A549 (cell line): ENCODE measurements at regions not wholly inside any gene's neighbourhood (a gene's known extent, or its start where the extent isn't known, plus 50 kb on each side); places are given as distances from the start of the nearest gene placed in this dataset.

ENCODE experiments used
- ATAC-seq, 2 experiments: fragments of 200-7000 bp in 1 of 2; fragments of >200 bp in 1 of 2; cut with Nextera tagmentation in 1 of 2; cut with Tn5 transposase in 1 of 2; 3 replicates each; pipeline versions ENCODE4 v1.8.0 to v1.9.1; 2018 to 2020; ENCODE audit warnings: mild to moderate bottlenecking in 1 of 2, moderate library complexity in 1 of 2
- CTCF ChIA-PET: fragments of 300-600 bp; sonication (Branson Sonifier 250); formaldehyde crosslinking; extraction: SDS; loops from one replicate; lab custom pipeline; 2021; ENCODE audit warnings: antibody characterized with exemption, inconsistent platforms; lab: Yijun Ruan, JAX
- POLR2A ChIA-PET: fragments of 350-600 bp; formaldehyde crosslinking; extraction: SDS; loops from one replicate; lab custom pipeline; 2021; ENCODE audit warnings: antibody characterized with exemption, inconsistent platforms; lab: Yijun Ruan, JAX
- DNase-seq, 2 experiments: peaks; one replicate each; pipeline versions ENCODE4 v3.0.0 to v3.0.0-alpha.2; 2011 to 2016; ENCODE audit warnings: low read depth in 1 of 2, low spot score in 1 of 2
- FAIRE-seq: peaks from 2 replicates; lab custom pipeline; 2011; peaks lifted over from hg19 to GRCh38; lab: Jason Lieb, UNC
- H3K27ac ChIP-seq, 2 experiments: fragments of >200 bp; sonication (Bioruptor Twin); formaldehyde crosslinking; 3 replicates each; pipeline ENCODE4 v1.5.1; 2016 to 2017
- H3K4me1 ChIP-seq: fragments of >200 bp; sonication (Bioruptor Twin); formaldehyde crosslinking; 3 replicates; pipeline ENCODE4 v1.6.1; 2016
- H3K4me2 ChIP-seq: fragments of >200 bp; sonication (Bioruptor Twin); formaldehyde crosslinking; 3 replicates; pipeline ENCODE4 v1.6.1; 2016
- H3K4me3 ChIP-seq: fragments of >200 bp; sonication (Bioruptor Twin); formaldehyde crosslinking; 3 replicates; pipeline ENCODE4 v1.5.1; 2016
- H3K9me3 ChIP-seq: fragments of >200 bp; sonication (Bioruptor Twin); formaldehyde crosslinking; 3 replicates; pipeline ENCODE4 v1.6.1; 2016
- CEBPB ChIP-seq, 2 experiments: fragments of >200 bp in 1 of 2; sonication (Bioruptor Twin) in 1 of 2; formaldehyde crosslinking in 1 of 2; IDR thresholded peaks; 2 replicates each; pipeline ENCODE4 v1.6.1; 2012 to 2016
- CHD2 ChIP-seq: fragments of 150-350 bp; IDR thresholded peaks from 2 replicates; pipeline ENCODE4 v1.6.1; 2014; ENCODE audit warnings: low read length; ENCODE audit not compliant: partially characterized antibody
- EHMT2 ChIP-seq: fragments of 200-600 bp; sonication (generic); IDR thresholded peaks from 2 replicates; pipeline ENCODE4 v1.6.1; 2016; ENCODE audit warnings: antibody characterized with exemption, low read depth, mild to moderate bottlenecking, moderate library complexity
- ESRRA ChIP-seq: fragments of 150-350 bp; IDR thresholded peaks from 2 replicates; pipeline ENCODE4 v1.6.1; 2014; ENCODE audit warnings: mild to moderate bottlenecking, low read length, borderline replicate concordance
- FOSL2 ChIP-seq, 2 experiments: fragments of 450-650 bp in 1 of 2; fragments of >200 bp in 1 of 2; sonication (Bioruptor Twin) in 1 of 2; formaldehyde crosslinking; IDR thresholded peaks; 2 replicates each; pipeline versions ENCODE4 v1.5.0 to v1.6.1; 2016 to 2020; ENCODE audit warnings: mild to moderate bottlenecking in 1 of 2, moderate library complexity in 1 of 2
- HDAC2 ChIP-seq: fragments of 200-600 bp; sonication (generic); IDR thresholded peaks from 2 replicates; pipeline ENCODE4 v1.6.1; 2016
- HEYL ChIP-seq: fragments of 250-450 bp; sonication (Bioruptor Pico); IDR thresholded peaks from 2 replicates; pipeline ENCODE4 v1.8.0; 2021; ENCODE audit warnings: mild to moderate bottlenecking, moderate library complexity
- HOXA7 ChIP-seq: fragments of 250-450 bp; sonication (Bioruptor Pico); IDR thresholded peaks from 2 replicates; pipeline ENCODE4 v1.5.0; 2020; ENCODE audit warnings: mild to moderate bottlenecking, moderate library complexity
- JUNB ChIP-seq: fragments of >200 bp; sonication (Bioruptor Twin); formaldehyde crosslinking; IDR thresholded peaks from 2 replicates; pipeline ENCODE4 v1.6.1; 2016
- POLR2A ChIP-seq: IDR thresholded peaks from 2 replicates; pipeline ENCODE4 v1.6.1; 2012; ENCODE audit warnings: mild to moderate bottlenecking, low read length
- RAD21 ChIP-seq, 2 experiments: fragments of >200 bp in 1 of 2; sonication (Bioruptor Twin) in 1 of 2; formaldehyde crosslinking in 1 of 2; IDR thresholded peaks in 1 of 2; conservative IDR thresholded peaks in 1 of 2; 2 replicates in 1 of 2; 3 replicates in 1 of 2; pipeline ENCODE4 v1.6.1; 2012 to 2018; ENCODE audit warnings: inconsistent platforms in 1 of 2
- RCOR1 ChIP-seq: fragments of 150-350 bp; IDR thresholded peaks from 2 replicates; pipeline ENCODE4 v1.6.1; 2014; ENCODE audit warnings: antibody characterized with exemption, low read length, low read depth
- RFX5 ChIP-seq: fragments of 450-650 bp; IDR thresholded peaks from 2 replicates; pipeline ENCODE4 v1.7.1; 2014; ENCODE audit warnings: antibody characterized with exemption, mild to moderate bottlenecking, moderate library complexity
- TFCP2L1 ChIP-seq: fragments of 250-450 bp; sonication (Bioruptor Pico); IDR thresholded peaks from 2 replicates; pipeline ENCODE4 v1.5.0; 2021; ENCODE audit warnings: mild to moderate bottlenecking
- TP53 ChIP-seq: fragments of 250-450 bp; sonication (Bioruptor Pico); IDR thresholded peaks from 2 replicates; pipeline ENCODE4 v1.5.0; 2021; ENCODE audit warnings: mild to moderate bottlenecking, moderate library complexity
- WGBS: methylation state at CpG from one replicate; pipeline ENCODE4 v1.1.6; 2017; ENCODE audit errors: missing lambda C conversion rate; 5-methylcytosine and 5-hydroxymethylcytosine counted together
- TF ChIP-seq, protein P1 (sequence below): fragments of >200 bp; sonication (Bioruptor Twin); formaldehyde crosslinking; IDR thresholded peaks from 3 replicates; pipeline ENCODE4 v1.5.1; 2016
- TF ChIP-seq, protein P2 (sequence below): fragments of >200 bp; sonication (Bioruptor Twin); formaldehyde crosslinking; IDR thresholded peaks from 3 replicates; pipeline ENCODE4 v1.6.1; 2016

DNA sequence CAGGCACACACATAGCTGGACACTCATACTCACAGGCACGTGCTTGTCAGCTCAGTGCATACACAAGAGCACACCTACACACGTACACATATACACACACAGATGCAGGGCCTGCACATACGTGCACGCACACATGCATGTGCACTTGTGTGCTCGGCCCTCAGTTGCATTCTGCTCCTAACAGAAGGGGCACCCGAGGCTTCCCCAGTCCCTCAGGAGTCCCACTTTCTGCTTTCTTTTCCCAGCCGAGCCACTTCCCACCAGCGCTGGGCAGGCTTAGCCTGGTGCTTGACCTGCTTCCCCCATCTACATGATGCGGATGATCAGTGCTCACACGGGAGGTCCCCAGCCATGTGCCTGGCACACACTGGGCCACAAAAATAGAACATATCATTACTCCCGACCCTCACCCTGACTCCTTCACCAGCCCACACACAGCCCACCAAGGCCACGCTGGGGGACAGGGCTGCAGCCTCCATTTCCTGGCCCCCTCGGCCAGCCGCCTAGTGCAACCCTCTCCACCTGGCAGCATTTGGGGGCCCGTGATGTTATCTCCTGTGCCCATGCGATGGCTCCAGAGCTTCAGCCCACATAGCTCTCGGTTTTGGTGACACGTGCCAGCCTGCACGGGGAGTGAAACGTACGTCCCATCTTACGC lies 125.2 kb upstream of the SPACA7 start:
- 27% methylated on average over 11 of the region's 22 CpGs for WGBS
- H3K4me3 ChIP-seq: no peak overlapping the region
- no peak for DNase-seq
- H3K9me3 ChIP-seq: no peaks in the 10 kb centered on the region
- TF ChIP-seq CEBPB (IDR thresholded peaks at IDR 0.05): no peak
- no peak for TF ChIP-seq CHD2
- TF ChIP-seq TP53 (CRISPR knock-in tag): no peak
- TF ChIP-seq HOXA7 (CRISPR knock-in tag): no peak
- TF ChIP-seq, all 56 proteins: peak for 0
- ChIA-PET POLR2A (no interaction called here), CTCF (no interaction called here)
- ATAC-seq (no peak), FAIRE-seq (no peak)
- no peak overlapping the region for H3K27ac ChIP-seq
- H3K4me2 ChIP-seq: no peak overlapping the region
- H3K4me1 ChIP-seq: no peaks in the 10 kb centered on the region

DNA sequence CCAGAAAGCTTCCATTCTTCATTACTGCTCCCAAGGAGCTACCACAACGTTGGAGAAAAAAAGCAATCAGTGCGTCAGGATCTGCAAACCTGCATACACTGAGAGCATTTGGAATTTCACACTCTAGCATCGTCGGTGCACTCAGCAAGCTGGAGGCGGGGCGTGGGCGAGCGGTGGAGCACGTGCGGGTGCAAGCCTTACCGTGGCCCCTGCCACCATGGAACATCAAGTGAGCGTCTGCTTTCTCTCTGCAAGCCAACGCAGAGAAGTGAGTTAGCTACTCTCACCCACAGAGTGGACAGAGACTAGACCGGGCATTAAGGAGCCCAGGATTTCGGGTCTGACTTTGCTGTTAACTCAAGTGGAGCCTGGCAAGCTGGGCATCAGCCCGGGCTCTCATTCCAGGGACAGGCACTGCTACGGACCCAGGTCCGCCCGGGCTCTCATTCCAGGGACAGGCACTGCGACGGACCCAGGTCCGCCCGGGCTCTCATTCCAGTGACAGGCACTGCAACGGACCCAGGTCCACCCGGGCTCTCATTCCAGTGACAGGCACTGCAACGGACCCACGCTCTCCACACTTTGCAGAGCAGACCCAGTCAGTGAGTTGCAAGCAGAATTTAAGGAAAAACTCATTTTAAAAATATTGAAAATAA lies 124.1 kb upstream of the SPACA7 start:
- TF ChIP-seq RCOR1: no peak
- 4% methylated on average over 8 of the region's 27 CpGs for WGBS
- Histone ChIP-seq H3K4me2 (no peak overlapping the region), H3K4me3 (no peak overlapping the region), H3K27ac (no peak overlapping the region), H3K9me3 (no peaks in the 10 kb centered on the region), H3K4me1 (no peaks in the 10 kb centered on the region)
- ATAC-seq: no peak
- FAIRE-seq: no peak
- ChIA-PET POLR2A (no interaction called here), CTCF (no interaction called here)
- DNase-seq: no peak

DNA sequence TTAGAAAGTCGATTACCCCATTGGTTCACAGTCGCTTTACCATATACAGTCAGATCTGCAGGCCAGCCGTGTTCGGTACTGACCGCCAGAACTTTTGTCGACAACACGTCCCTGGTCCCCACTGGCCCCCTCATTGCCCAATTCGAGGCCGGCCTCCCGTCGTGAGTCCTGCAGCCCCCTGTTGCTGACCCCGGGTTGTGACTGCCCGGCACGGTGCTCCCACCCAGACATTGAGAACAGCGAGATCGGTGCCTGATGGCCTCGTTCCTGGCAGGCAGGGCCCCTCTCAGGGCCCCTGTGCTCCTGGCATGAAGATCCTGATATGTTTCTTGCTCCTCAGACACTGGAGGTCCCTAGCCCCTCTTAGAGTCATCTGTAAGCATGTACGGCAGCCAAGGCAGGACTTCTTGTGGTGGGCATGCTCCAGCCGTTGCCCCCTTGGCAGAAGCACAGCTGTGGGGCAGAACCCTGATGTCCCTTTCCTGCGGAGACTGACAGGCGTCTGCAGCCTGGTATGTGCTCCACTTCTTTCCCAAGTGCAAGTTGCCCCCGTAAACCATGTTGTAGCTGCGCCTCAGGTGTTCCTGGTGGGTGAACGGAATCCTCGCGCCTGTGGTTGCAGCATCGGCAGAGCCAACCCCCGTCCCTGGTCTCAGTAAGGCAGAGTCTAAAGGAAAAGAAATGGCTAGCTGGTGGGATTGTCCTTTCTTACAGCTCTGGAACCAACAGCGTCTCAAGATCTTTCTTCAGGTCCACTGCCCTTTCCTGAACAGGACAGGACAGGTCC lies 123.2 kb upstream of the SPACA7 start:
- TF ChIP-seq POLR2A (no peak), TFCP2L1 (CRISPR knock-in tag) (no peak), RAD21 (conservative IDR thresholded peaks at IDR 0.05 in 1 of 2, IDR thresholded peaks at IDR 0.05 in 1 of 2) (no peak), HEYL (CRISPR knock-in tag) (no peak), HOXA7 (CRISPR knock-in tag) (no peak), FOSL2 (IDR thresholded peaks at IDR 0.05) (no peak), FOSL2 (CRISPR knock-in tag; IDR thresholded peaks at IDR 0.05) (no peak), TP53 (CRISPR knock-in tag) (no peak), ESRRA (no peak), JUNB (no peak), HDAC2 (no peak), RFX5 (no peak), EHMT2 (no peak)
- TF ChIP-seq, protein P1, sequence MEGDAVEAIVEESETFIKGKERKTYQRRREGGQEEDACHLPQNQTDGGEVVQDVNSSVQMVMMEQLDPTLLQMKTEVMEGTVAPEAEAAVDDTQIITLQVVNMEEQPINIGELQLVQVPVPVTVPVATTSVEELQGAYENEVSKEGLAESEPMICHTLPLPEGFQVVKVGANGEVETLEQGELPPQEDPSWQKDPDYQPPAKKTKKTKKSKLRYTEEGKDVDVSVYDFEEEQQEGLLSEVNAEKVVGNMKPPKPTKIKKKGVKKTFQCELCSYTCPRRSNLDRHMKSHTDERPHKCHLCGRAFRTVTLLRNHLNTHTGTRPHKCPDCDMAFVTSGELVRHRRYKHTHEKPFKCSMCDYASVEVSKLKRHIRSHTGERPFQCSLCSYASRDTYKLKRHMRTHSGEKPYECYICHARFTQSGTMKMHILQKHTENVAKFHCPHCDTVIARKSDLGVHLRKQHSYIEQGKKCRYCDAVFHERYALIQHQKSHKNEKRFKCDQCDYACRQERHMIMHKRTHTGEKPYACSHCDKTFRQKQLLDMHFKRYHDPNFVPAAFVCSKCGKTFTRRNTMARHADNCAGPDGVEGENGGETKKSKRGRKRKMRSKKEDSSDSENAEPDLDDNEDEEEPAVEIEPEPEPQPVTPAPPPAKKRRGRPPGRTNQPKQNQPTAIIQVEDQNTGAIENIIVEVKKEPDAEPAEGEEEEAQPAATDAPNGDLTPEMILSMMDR: no peak
- TF ChIP-seq, protein P2, sequence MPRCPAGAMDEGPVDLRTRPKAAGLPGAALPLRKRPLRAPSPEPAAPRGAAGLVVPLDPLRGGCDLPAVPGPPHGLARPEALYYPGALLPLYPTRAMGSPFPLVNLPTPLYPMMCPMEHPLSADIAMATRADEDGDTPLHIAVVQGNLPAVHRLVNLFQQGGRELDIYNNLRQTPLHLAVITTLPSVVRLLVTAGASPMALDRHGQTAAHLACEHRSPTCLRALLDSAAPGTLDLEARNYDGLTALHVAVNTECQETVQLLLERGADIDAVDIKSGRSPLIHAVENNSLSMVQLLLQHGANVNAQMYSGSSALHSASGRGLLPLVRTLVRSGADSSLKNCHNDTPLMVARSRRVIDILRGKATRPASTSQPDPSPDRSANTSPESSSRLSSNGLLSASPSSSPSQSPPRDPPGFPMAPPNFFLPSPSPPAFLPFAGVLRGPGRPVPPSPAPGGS: no peak
- Histone ChIP-seq H3K27ac (no peak overlapping the region), H3K9me3 (no peaks in the 10 kb centered on the region), H3K4me3 (no peak overlapping the region), H3K4me2 (no peak overlapping the region), H3K4me1 (no peaks in the 10 kb centered on the region)
- DNase-seq (no peak), FAIRE-seq (no peak), ATAC-seq (no peak)
- ChIA-PET POLR2A (no interaction called here), CTCF (no interaction called here)
- WGBS: 51% methylated on average over 9 of the region's 29 CpGs
